Mesendoderm (in vitro differentiated cells): ENCODE measurements at regions not wholly inside any gene's neighbourhood (a gene's known extent, or its start where the extent isn't known, plus 50 kb on each side); places are given as distances from the start of the nearest gene placed in this dataset.

Experiments used
- DNase-seq: peaks from one replicate; pipeline ENCODE4 v3.0.0; 2013
- H2AK5ac ChIP-seq: 2 replicates; pipeline ENCODE4 v1.6.1; 2013; ENCODE audit warnings: low read length, inconsistent platforms
- H2BK120ac ChIP-seq: 2 replicates; pipeline ENCODE4 v1.6.1; 2013; ENCODE audit warnings: low read depth, mild to moderate bottlenecking, low read length, moderate library complexity, mixed read lengths
- H2BK15ac ChIP-seq: replicated peaks from 2 replicates; pipeline ENCODE4 v1.6.1; 2013; ENCODE audit warnings: low read depth, mild to moderate bottlenecking, moderate library complexity
- H2BK5ac ChIP-seq: 2 replicates; pipeline ENCODE4 v1.6.1; 2013; ENCODE audit warnings: low read length, inconsistent platforms
- H3K18ac ChIP-seq: 2 replicates; pipeline ENCODE4 v1.6.1; 2013; ENCODE audit warnings: mild to moderate bottlenecking, low read length, mixed read lengths
- H3K23ac ChIP-seq: one replicate; pipeline ENCODE4 v1.6.1; 2013; ENCODE audit warnings: low read length
- H3K27ac ChIP-seq: 2 replicates; pipeline ENCODE4 v1.5.1; 2013; ENCODE audit warnings: low read depth, mild to moderate bottlenecking, inconsistent platforms, low read length, moderate library complexity
- H3K27me3 ChIP-seq: 2 replicates; pipeline ENCODE4 v1.6.1; 2013; ENCODE audit warnings: low read length, control low read depth, mild to moderate bottlenecking, inconsistent platforms; ENCODE audit not compliant: insufficient read depth, poor library complexity
- H3K36me3 ChIP-seq: 2 replicates; pipeline ENCODE4 v1.6.1; 2013; ENCODE audit warnings: low read length, inconsistent platforms; ENCODE audit not compliant: control insufficient read depth, insufficient read depth
- H3K4ac ChIP-seq: one replicate; pipeline ENCODE4 v1.6.1; 2013; ENCODE audit warnings: low read depth, mild to moderate bottlenecking, low read length, moderate library complexity
- H3K4me1 ChIP-seq: 2 replicates; pipeline ENCODE4 v1.6.1; 2013; ENCODE audit warnings: low read depth, low read length, inconsistent platforms; ENCODE audit not compliant: control insufficient read depth
- H3K4me2 ChIP-seq: 2 replicates; pipeline ENCODE4 v1.6.1; 2013; ENCODE audit warnings: low read length
- H3K4me3 ChIP-seq: 2 replicates; pipeline ENCODE4 v1.5.1; 2013; ENCODE audit warnings: mild to moderate bottlenecking, low read length
- H3K56ac ChIP-seq: one replicate; pipeline ENCODE4 v1.6.1; 2013; ENCODE audit warnings: low read length
- H3K79me1 ChIP-seq: 2 replicates; pipeline ENCODE4 v1.6.1; 2013; ENCODE audit warnings: low read length, inconsistent platforms
- H3K79me2 ChIP-seq: 2 replicates; pipeline ENCODE4 v1.6.1; 2013; ENCODE audit warnings: mild to moderate bottlenecking, low read length; ENCODE audit not compliant: control insufficient read depth, insufficient read depth
- H3K9ac ChIP-seq: 2 replicates; pipeline ENCODE4 v1.6.1; 2013; ENCODE audit warnings: low read length, inconsistent platforms
- H4K5ac ChIP-seq: one replicate; pipeline ENCODE4 v1.6.1; 2013; ENCODE audit warnings: low read length
- H4K8ac ChIP-seq: one replicate; pipeline ENCODE4 v1.6.1; 2013; ENCODE audit warnings: low read depth, mild to moderate bottlenecking, control low read depth, low read length, moderate library complexity
- WGBS: extraction: QIAGEN DNeasy Blood & Tissue Kit; methylation state at CpG from one replicate; pipeline ENCODE4 v1.1.7; 2013; ENCODE audit warnings: low lambda C conversion rate, missing lambda C conversion rate; ENCODE audit not compliant: insufficient coverage; ENCODE audit errors: extremely low coverage; 5-methylcytosine and 5-hydroxymethylcytosine counted together

- H3K27me3 ChIP-seq: no peaks in the 10 kb centered on the region
- no peak overlapping the region for H3K18ac ChIP-seq
- no peak overlapping the region for H3K4ac ChIP-seq
- no peaks in the 10 kb centered on the region for H3K79me1 ChIP-seq
- no peak overlapping the region for H4K8ac ChIP-seq
- H2BK5ac ChIP-seq: no peak overlapping the region
- WGBS: no CpG with 5 or more reads among the region's 5 CpGs
- H3K9ac ChIP-seq: no peak overlapping the region
- H3K23ac ChIP-seq: no peak overlapping the region
- H3K79me2 ChIP-seq: no peaks in the 10 kb centered on the region
- no peak overlapping the region for H2BK15ac ChIP-seq
- H2BK120ac ChIP-seq: no peak overlapping the region
- H4K5ac ChIP-seq: no peak overlapping the region
- H3K4me1 ChIP-seq: no peaks in the 10 kb centered on the region
- H3K4me3 ChIP-seq: no peak overlapping the region
- no peak overlapping the region for H3K27ac ChIP-seq
- H2AK5ac ChIP-seq: no peak overlapping the region
- no peaks in the 10 kb centered on the region for H3K36me3 ChIP-seq
- DNase-seq: no peak
- H3K56ac ChIP-seq: no peak overlapping the region
- H3K4me2 ChIP-seq: no peak overlapping the region
Observed at GRCh38 chr3:5485427-5485826, 297.9 kb downstream of the EDEM1 start.

- Histone ChIP-seq H3K27me3 (no peaks in the 10 kb centered on the region), H3K79me2 (no peaks in the 10 kb centered on the region), H3K4me1 (no peaks in the 10 kb centered on the region), H2BK120ac (no peak overlapping the region), H4K5ac (no peak overlapping the region), H3K4ac (no peak overlapping the region), H2BK15ac (no peak overlapping the region), H3K23ac (no peak overlapping the region), H2AK5ac (no peak overlapping the region), H3K9ac (no peak overlapping the region), H3K79me1 (no peaks in the 10 kb centered on the region), H3K18ac (no peak overlapping the region), H2BK5ac (no peak overlapping the region), H3K4me2 (no peak overlapping the region), H4K8ac (no peak overlapping the region), H3K4me3 (no peak overlapping the region), H3K27ac (no peak overlapping the region), H3K56ac (no peak overlapping the region), H3K36me3 (no peaks in the 10 kb centered on the region)
- DNase-seq: no peak
- no CpG with 5 or more reads among the region's 7 CpGs for WGBS
Observed at GRCh38 chr3:5488771-5489170, 301.3 kb downstream of the EDEM1 start.

- no peaks in the 10 kb centered on the region for H3K36me3 ChIP-seq
- DNase-seq: no peak
- H2AK5ac ChIP-seq: no peak overlapping the region
Observed at GRCh38 chr3:5489536-5489935, 302.0 kb downstream of the EDEM1 start.

GRCh38 chr3:5494905-5495519 is 307.5 kb downstream of the EDEM1 start:
- H3K9ac ChIP-seq: no peak overlapping the region
- no peak for DNase-seq
- H3K27ac ChIP-seq: no peak overlapping the region
- no peaks in the 10 kb centered on the region for H3K79me1 ChIP-seq
- no peak overlapping the region for H4K8ac ChIP-seq
- H3K79me2 ChIP-seq: no peaks in the 10 kb centered on the region
- H3K4me3 ChIP-seq: no peak overlapping the region
- H3K4me1 ChIP-seq: no peaks in the 10 kb centered on the region
- H2BK15ac ChIP-seq: no peak overlapping the region
- H3K4me2 ChIP-seq: no peak overlapping the region
- H3K36me3 ChIP-seq: no peaks in the 10 kb centered on the region
- H3K56ac ChIP-seq: no peak overlapping the region
- no peak overlapping the region for H2BK5ac ChIP-seq
- no CpG with 5 or more reads among the region's 3 CpGs for WGBS
- no peaks in the 10 kb centered on the region for H3K27me3 ChIP-seq
- no peak overlapping the region for H3K23ac ChIP-seq
- H2AK5ac ChIP-seq: no peak overlapping the region
- no peak overlapping the region for H3K18ac ChIP-seq
- no peak overlapping the region for H4K5ac ChIP-seq
- no peak overlapping the region for H3K4ac ChIP-seq
- H2BK120ac ChIP-seq: no peak overlapping the region

More at GRCh38 chr3:5489536-5489935, 302.0 kb downstream of the EDEM1 start:
- Histone ChIP-seq H3K23ac (no peak overlapping the region), H3K18ac (no peak overlapping the region), H3K9ac (no peak overlapping the region), H2BK15ac (no peak overlapping the region), H4K5ac (no peak overlapping the region), H3K4me1 (no peaks in the 10 kb centered on the region), H3K27me3 (no peaks in the 10 kb centered on the region), H3K4me3 (no peak overlapping the region), H3K56ac (no peak overlapping the region), H2BK5ac (no peak overlapping the region), H3K79me1 (no peaks in the 10 kb centered on the region), H4K8ac (no peak overlapping the region), H3K4me2 (no peak overlapping the region), H3K27ac (no peak overlapping the region), H3K4ac (no peak overlapping the region), H3K79me2 (no peaks in the 10 kb centered on the region), H2BK120ac (no peak overlapping the region)
- no CpG with 5 or more reads among the region's 3 CpGs for WGBS

- DNase-seq: no peak
- H3K4me1 ChIP-seq: no peaks in the 10 kb centered on the region
- no peak overlapping the region for H3K4me2 ChIP-seq
- no peaks in the 10 kb centered on the region for H3K79me2 ChIP-seq
- no peak overlapping the region for H2BK120ac ChIP-seq
- no peak overlapping the region for H3K56ac ChIP-seq
- no peak overlapping the region for H4K5ac ChIP-seq
- H3K9ac ChIP-seq: no peak overlapping the region
- no peak overlapping the region for H2BK15ac ChIP-seq
- no peak overlapping the region for H3K23ac ChIP-seq
- H3K27ac ChIP-seq: no peak overlapping the region
- H3K4me3 ChIP-seq: no peak overlapping the region
- no peak overlapping the region for H4K8ac ChIP-seq
- H3K79me1 ChIP-seq: no peaks in the 10 kb centered on the region
- H2AK5ac ChIP-seq: no peak overlapping the region
- no peak overlapping the region for H3K18ac ChIP-seq
- no peaks in the 10 kb centered on the region for H3K36me3 ChIP-seq
- H3K4ac ChIP-seq: no peak overlapping the region
- no peak overlapping the region for H2BK5ac ChIP-seq
- H3K27me3 ChIP-seq: no peaks in the 10 kb centered on the region
Observed at GRCh38 chr3:5497497-5497896, 310.0 kb downstream of the EDEM1 start.

- Histone ChIP-seq H4K5ac (no peak overlapping the region), H3K23ac (no peak overlapping the region), H3K27me3 (no peaks in the 10 kb centered on the region), H3K4me3 (no peak overlapping the region), H3K18ac (no peak overlapping the region), H2BK120ac (no peak overlapping the region), H3K56ac (no peak overlapping the region), H2BK5ac (no peak overlapping the region), H2AK5ac (no peak overlapping the region), H3K4ac (no peak overlapping the region), H3K9ac (no peak overlapping the region), H2BK15ac (no peak overlapping the region), H3K36me3 (no peaks in the 10 kb centered on the region), H4K8ac (no peak overlapping the region), H3K79me2 (no peaks in the 10 kb centered on the region), H3K4me2 (no peak overlapping the region), H3K79me1 (no peaks in the 10 kb centered on the region), H3K27ac (no peak overlapping the region), H3K4me1 (no peaks in the 10 kb centered on the region)
- no CpG with 5 or more reads among the region's 2 CpGs for WGBS
- no peak for DNase-seq
Observed at GRCh38 chr3:5498981-5499380, 311.5 kb downstream of the EDEM1 start.
